ENCODE measurements at regions not wholly inside any gene's neighbourhood (a gene's known extent, or its start where the extent isn't known, plus 50 kb on each side); places are given as distances from the start of the nearest gene placed in this dataset.

DNA sequence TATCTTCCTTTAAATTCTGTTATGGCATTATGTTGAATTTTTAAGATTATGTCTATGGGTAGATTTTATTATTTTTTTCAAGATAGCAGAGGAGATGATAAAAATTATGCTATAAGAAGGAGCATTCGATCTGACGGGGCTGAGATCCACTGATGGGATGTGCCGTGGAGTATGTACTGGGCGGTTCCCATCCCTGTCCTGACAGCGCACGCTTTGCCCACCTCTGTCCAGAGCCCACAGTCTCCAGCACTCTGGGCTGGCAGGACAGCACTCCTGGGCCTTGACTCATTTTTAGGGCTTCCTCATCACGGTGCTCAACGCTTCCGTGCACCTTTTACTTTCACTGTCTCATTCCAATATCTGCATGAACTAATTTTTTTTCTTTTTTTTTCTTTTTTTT is 235.5 kb downstream of the TEX29 start:
- DNase-seq (ENCODE audit: low spot score): no peak

DNA sequence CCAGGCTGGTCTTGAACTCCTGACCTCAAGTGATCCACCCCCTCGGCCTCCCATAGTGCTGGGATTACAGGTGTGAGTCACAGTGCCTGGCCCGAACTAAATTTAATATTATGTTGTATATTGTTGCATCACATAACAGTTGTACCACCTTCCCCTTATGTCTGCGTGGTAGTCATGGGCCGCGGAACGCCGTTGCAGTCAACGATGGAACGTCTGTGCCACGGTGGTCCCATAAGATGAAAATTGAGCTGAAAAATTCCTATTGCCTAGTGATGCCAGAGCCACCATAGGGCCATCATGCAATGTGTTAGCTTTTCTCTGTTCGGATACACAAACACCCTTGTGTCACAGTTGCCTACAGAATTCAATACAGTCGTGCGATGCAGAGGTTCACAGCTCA is 236.1 kb downstream of the TEX29 start:
- no peak for DNase-seq (ENCODE audit: low spot score)

DNA sequence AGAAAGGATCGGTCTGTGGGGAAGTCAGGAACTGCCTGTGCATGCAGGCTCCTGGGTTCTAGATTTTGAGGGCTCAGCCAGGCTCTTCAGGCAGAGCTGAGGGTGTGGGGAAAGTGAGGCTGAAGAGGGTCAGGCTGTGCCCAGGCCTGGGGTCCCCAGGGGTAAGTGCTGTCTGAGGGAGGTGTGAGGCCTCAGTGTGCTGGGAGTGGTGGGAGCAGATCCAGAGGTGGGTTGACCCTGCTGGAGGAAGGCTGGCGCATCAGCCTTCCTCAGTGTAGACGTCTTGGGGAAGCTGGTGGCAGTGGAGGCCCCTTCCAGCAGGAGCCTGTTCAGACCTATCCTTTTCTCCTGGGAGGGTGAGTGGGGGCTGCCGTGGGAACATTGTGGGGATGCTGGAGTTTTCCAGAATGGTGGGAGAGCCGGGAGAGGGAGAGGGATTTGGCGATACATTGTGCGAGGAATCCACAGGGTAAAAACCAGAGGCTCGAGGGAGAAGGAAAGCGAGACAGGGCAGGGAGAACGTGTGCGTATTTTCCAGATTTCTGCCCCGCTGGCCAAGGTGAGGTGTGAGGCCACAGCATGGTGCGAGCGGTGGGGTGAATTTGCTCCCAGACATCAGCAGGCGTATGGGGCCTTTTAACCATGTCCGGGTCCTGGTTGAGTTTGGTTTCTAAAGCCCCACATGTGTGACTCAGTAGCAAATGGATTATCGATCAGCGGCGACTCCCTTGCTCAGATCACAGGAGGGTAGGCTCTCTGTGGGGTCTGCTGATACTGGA is 237.7 kb downstream of the TEX29 start:
- DNase-seq (ENCODE audit: low spot score): no peak

DNA sequence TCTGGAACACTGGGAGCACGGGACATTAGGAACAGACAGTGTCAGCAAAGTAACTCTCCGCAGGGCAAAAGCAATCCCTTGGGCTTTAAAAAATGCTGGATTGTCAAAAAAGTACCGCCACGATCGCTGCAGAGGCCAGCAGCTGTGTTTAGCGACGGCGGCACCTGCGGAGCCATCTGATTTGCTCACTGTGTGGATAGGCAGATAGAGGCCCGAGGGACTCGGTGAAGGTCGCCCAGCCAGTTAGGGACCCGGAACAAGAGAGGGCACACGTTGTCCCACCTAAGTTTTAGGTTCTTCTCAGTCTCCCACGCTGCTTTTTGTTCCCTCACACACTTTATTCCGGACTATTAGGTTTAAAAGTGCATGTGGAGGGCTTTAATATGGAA is 238.3 kb downstream of the TEX29 start:
- no peak for DNase-seq (ENCODE audit: low spot score)

DNA sequence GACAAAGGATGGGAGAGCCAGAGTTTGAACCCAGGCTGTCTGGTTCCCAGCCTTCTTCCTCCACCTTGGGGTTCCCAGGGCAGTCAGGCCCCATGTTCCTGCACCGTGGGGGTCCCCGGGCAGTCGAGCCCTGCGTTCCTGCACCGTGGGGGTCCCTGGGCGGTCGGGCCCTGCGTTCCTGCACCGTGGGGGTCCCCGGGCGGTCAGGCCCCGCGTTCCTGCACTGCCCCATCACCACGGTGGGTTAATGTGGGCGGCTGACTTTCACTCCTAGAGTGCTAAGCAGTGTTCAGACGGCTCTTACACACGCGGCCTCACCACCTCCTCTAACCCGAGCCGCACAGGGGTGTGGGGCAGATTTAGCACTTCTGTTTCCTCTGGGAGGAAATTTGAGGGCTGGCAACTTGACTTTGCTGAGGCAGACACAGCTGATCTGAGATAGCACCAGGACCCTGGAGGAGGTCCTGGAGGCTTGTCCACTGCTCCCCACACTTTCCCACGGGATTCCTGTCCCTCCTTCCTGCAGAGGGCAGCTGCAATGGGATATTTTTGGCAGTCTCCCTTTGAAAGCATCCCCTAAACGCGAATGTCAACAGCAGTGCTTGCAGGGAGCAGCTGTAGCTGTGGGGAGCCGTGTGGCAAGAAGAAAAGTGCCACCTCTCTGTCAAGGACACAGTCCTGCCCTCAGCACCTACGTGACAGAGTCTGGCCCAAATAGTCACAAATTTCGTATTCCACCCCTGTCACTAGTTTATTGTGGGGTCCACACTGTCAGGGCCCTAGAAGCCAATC is 239.4 kb downstream of the TEX29 start:
- no peak for DNase-seq (ENCODE audit: low spot score)

DNA sequence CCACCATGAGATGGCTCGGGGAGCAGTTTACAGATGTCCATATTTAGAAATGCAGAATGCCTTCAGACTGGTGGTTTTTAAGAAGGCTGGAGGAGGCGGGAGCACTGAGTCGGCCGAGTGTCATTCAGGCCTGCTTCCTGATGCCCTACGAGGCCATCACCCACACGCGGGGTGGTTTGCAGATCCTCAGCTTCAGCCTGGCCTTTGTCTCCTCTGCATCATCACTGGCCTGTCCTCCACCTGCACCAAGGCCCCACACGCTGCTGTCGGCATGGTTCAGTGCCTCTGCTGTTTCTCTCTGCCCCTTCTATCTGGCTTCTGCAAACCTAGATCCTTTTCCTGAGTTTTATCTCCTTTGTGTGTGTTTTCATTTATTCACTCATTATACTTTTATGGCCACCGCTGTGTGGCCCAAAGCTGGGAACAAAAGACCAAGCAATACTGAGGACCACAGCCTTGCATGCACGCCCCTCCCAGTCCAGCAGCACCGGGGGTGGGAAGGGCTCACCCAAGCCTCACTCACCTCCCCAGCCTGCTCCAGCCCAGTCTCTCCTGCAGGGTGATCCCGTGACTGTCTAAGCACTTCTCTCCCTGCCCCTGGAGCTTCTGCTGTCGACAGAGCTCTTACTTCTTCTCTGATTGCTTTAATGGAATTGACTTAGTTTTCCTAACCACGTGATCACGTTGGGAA is 240.8 kb downstream of the TEX29 start:
- no peak for DNase-seq (ENCODE audit: low spot score)

DNA sequence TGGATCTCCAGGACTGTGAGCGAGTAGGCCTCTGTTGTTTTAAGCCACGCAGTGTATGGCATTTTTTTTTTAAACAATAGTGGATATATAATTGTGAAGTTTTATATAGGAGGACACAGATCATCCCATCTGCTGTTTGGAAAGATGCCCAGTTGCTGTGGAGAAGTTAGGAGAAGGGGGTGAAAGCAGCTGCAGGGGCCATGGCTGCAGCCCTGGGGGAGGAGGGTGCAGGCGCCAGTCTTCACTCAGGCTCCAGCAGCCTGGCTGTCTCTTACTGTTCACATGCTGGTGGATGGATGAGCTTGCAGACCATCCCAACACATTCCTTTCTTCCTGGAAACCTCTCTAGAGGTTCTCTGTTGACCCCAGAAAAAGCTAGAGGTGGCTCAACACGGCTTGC is 242.3 kb downstream of the TEX29 start:
- no peak for DNase-seq (ENCODE audit: low spot score)

DNA sequence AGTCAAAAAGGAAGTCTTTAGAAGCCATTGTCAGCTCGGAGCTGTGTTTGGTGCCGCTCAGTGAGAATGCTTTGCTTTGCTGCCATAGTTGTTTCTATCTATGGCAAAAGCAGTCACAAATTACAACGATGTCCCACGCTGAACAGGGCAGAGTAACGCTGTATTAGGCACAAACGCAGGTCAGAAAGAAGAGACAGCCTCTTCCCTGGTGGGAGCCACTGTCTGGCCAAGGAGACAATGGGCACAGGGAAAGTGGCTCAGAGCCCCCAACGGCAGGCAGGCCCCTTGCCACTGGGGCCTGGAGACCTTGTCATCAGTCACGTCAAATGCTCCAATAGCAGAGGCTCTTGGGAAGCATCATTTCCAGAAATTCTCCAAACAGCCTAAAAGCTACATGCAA is 244.2 kb downstream of the TEX29 start:
- no peak for DNase-seq (ENCODE audit: low spot score)

DNA sequence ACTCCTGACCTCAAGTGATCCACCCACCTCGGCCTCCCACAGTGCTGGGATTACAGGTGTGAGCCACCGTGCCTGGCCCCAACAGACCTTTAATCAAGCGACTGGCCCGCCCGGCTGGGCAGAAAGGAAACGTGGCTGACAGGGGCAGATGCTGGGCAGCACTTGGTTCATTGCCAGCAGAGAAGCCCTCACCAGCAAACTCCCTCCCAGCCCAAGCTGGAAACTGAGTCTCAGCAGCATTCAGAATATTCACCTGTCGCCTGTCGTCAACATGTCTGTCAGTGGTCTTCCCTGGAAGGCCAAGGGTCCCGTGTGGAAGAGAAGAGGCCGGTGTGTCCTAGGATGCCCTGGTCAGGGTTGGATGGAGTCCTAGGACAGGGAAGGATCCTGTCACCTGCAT is 245.0 kb downstream of the TEX29 start:
- DNase-seq (ENCODE audit: low spot score): no peak

DNA sequence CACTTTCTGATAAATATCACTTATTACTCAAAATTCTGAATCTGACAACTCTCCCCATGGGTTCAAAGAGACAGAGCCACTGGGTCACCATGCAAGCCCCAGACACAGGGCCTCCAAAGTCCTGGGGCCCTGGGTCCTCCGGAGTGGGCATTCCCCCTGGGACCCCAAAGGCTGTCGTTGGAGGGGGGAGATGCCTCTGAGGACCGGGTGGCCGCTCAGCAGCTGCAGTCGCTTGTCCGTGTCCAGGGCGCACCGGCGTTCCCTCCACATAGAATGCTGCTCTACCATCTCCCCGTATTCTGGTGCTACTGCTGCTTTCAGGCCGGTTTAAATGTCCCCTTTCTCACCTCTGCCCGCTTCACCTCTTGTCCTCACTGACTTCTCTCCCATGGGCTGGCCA is 246.1 kb downstream of the TEX29 start:
- DNase-seq (ENCODE audit: low spot score): no peak

DNA sequence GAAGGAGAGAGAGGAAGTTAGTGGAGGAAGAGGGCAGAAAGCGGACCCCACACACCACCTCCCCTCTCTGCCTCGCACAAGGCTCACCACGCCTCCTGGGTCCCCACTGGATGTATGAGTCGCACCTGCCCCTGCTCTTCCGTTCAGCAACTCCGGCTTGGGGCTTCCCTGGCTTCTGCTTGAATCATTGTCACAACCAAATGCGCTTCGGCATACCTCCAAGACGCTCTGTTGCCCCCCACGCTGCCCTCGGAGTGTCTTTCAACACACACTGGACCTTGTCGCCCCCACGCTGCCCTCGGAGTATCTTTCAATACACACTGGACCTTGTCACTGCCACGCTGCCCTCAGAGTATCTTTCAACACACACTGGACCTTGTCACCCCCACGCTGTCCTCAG is 247.2 kb downstream of the TEX29 start:
- DNase-seq (ENCODE audit: low spot score): no peak

DNA sequence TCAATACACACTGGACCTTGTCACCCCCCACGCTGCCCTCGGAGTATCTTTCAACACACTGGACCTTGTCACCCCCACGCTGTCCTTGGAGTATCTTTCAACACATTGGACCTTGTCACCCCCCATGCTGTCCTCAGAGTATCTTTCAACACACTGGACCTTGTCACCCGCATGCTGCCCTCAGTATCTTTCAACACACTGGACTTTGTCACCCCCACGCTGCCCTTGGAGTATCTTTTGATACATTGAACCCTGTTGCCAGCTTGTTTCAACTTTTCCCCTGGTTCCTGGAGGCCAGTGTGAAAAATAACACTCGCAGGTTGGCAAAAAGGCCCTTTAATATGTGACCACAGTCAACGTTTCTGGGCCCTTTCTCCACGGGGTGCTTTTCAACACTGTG is 247.8 kb downstream of the TEX29 start:
- DNase-seq (ENCODE audit: low spot score): no peak

DNA sequence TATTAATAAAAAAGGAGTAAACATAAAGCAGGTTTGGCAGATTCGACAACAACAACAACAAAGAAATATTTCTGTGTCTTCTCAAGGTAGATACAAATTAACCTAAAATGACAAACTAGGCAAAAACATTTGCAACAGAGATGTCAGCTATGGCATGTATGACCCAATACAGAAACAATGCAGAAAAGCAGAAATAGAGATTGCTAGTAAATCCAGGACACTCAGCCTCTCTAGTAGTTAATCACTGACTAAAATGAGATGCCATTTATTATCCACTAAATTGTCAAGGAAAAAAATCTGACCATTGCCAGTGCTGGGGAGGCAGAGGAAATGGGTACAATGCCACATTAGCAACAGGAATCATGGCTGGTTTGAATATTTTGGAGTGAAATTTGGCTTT is 250.5 kb downstream of the TEX29 start:
- DNase-seq (ENCODE audit: low spot score): no peak

DNA sequence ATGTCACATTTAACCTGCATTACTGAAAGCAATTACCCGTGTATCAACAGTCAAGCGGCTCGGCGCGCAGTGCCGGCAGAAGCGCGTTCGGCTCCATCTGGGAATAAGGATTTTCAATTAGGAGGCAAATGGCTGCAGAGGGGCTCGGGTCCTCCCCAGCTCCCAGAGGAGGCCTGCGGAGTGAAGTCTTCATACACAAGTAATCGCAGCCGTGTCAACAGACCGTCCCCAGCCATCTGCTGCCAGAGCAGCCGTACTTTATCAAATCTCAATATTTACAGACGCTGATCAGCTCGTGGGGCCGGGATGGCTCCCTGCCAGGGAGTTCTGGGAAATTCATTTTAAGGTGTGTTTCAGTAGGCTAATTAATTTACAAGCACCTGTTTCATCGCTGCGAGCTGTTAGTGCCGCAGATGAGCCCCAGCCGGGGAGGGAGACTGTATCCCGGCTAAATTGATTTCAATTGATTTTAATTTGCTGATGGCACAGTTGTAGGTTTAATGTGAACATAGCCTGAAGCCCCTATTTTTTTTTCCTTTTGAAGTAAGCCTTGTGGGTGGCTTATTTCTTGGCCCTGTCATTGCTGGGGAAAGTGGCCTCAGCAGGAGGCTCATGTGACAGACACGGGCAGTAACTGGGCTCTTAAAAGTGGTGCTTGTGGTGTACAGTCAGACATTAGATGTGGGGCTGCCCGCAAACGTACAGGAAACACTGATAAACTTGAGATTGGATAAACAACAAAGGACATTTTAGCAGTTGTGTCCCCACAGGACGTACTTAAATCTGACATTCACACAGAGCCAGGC is 252.7 kb downstream of the TEX29 start:
- no peak for DNase-seq (ENCODE audit: low spot score)

DNA sequence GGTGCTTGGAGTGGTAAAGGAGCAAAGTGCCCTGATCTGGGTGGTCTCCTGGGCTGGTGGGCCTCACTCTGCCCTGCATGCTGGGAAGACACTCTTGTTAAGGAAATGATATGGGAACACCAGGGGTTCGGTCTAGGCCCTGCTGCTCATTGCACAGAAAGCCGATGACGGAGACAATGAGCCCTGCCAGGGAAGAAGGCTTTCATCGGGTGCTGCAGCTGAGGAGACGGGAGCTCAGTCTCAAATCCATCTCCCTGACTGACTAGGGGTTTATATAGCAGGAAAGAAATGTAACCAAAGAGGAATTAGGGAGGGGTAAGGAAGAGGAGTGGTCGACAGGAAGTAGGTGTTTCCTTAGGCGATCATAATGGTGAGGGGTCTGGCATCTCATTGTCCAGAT is 253.4 kb downstream of the TEX29 start:
- no peak for DNase-seq (ENCODE audit: low spot score)

DNA sequence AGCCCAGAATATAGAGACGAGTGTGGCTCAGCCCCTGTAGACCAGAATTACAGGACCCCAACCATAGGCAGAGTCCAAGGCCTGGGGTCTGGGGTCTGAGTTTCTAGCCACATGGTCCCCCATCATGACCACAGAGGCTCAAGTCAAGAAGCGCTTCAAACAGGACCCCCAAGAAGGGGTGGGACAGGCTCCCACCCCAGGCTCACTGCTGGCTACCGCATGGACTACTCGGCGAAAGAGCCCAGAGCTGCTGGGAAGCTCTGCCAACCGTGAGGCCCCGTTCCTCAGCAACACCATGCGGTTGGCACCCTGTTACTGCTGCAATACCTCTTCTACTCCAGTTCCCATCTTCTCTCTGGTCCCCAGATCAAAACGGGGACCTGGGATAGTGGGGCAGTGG is 254.8 kb downstream of the TEX29 start:
- DNase-seq (ENCODE audit: low spot score): no peak

DNA sequence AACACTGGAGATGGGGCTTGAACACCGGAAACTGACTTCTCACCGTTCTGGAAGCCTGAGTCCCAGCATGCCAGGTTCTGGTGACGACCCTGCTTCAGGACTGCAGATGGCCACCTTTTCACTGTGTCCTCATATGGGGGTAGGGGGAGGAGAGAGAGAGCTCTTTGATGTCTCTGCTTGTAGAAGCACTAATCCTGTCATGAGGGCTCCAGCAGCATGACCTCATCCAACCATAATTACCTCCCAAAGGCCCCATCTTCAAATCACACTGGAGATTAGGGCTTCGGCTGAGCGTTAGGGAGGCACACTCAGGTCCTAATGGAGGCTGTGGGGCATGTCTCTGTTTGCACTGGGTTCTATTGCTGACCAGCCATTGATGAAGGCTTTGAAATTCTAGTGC is 255.3 kb downstream of the TEX29 start:
- no peak for DNase-seq (ENCODE audit: low spot score)

DNA sequence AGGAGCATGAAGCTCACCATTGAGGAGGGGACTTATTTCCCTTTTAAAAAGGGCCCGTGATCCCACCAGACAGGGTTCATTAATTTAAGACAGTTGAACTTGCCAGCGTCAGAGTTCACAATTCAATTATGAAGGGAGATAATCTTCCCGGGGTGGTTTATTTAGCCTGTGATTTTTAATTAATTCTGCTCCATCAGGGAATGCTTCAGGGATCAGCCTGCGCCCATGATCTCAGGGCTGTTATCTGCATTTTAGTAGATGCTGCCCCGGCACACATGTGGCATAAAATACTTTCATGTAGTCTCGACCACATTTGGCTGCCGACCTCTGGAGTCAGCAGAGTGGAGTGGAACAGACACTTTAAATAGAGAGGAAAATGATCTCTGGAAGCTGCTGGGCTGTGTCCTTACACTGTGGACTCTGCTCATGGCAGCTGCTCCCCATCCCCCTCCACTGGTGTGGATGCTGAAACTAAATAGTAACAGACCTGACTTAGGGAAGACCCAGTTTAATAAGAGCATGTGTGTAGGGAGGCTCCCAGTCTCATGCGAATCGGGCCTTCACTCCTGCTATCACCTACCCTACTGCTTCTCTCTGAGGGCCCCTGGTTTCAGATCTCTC is 256.9 kb downstream of the TEX29 start:
- DNase-seq (ENCODE audit: low spot score): no peak

DNA sequence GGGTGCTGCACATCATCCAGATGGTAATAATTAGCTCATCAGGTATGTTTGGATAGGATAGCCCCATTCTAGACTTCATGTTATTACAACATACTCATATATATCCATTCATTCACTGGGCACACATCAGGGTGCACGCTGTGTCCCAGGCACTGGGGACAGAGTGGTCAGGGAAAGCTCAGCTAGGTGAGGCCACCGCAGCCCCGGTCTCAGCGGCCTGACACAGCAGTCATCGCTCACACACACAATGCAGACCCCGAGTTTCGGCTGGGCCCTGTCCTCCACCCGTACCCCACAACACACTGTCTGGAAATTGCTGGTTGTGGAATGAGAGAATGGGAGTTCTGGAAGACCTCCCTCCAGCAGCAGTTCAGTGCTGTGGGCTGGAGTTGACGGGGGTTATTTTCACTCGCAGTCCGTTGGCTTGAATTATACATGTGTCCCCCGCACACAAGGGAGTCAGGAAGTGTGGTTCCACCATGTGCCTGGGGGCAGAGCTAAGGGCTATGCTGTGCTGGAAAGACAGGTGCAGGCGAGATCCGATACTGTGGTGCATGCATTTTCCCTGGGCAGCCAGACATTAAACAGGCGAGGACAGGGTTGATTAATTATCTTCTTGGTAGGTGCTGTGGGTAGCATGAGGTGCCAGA is 257.6 kb downstream of the TEX29 start:
- no peak for DNase-seq (ENCODE audit: low spot score)

DNA sequence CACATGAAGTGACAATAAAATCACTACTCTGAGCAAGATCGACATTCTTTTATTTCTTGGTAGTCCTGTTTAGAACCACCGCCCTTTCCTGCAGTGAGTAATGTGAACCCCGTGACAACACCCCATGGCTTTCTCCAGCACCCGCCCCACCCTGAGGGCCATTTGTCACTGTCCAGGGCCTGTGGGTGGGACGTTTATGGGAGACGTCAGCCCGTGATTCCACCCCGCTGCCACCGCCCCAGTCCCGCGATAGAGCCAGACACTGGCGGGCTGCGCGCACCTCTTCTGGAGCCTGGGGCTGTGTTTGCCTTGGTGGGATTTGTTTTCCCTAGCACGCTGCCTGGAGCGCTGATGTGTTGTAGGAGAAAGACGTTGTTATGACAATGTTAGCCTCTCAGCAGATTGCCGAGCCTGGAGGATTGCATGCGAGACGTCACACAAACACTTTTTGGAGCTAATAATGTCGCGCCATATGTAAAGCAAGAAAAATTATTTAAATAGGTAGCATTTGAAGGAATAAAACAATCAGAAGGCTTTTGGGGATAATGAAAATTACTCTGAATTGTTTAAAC is 263.7 kb downstream of the TEX29 start:
- DNase-seq (ENCODE audit: low spot score): no peak

DNA sequence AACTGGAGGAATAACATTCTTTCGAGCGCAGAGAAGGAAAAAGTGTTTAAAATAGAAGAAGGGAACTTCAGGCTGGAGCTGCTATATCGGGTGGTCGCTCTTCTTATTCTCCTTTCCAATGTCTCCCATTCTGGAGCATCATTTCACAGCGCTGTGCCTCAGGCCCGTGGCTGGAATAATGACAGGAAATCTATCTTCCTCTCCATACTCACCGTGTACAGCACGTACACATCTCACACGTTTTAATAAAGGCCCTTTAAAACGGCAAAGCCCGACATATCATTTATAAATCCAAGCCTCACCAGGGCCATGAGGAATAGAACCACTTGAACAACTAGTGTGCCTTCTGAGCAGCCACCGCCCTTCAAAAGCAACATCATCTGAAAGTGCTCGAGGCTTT is 264.4 kb downstream of the TEX29 start:
- no peak for DNase-seq (ENCODE audit: low spot score)
